ENCODE measurements at regions not wholly inside any gene's neighbourhood (a gene's known extent, or its start where the extent isn't known, plus 50 kb on each side); places are given as distances from the start of the nearest gene placed in this dataset.

DNA sequence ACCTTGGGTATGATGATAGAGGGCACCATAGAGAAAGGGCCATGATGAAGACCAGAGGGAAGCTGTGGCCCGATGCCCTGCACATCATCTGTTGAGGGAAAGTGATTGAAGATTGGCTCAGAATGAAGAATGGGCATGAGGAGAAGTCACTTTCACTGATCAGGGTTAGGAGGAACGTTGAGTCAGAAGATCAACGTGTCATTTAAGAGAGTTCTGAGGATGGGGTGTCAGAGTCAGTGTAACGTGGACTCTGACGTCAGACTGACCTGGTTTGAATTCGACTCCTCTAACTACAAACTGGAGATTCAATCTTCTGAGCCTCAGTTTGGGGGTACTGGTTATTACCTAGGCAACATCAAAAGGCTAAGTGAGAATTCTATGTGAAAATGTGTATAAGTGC lies 352.6 kb downstream of the DDX10 start:
- DNase-seq (ENCODE audit: extremely low read depth, low read depth), result no peak

DNA sequence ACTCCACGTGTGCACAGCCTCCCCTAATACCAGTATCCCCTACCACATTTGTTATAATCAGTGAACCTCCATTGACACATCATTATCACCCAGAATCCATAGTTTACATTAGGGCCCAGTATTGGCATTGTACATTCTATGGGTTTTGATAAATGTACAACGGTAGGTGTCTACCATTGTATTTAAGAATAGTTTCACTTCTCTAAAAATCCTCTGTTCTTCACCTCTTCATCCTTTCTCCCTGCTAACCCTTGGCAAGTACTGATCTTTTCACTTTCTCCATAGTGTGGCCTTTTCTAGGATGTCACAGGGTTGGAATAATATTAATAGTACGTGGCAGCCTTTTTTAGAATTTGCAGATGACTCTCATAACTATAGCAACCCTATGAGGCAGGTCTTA lies 353.8 kb downstream of the DDX10 start:
- TF ChIP-seq, protein P1, sequence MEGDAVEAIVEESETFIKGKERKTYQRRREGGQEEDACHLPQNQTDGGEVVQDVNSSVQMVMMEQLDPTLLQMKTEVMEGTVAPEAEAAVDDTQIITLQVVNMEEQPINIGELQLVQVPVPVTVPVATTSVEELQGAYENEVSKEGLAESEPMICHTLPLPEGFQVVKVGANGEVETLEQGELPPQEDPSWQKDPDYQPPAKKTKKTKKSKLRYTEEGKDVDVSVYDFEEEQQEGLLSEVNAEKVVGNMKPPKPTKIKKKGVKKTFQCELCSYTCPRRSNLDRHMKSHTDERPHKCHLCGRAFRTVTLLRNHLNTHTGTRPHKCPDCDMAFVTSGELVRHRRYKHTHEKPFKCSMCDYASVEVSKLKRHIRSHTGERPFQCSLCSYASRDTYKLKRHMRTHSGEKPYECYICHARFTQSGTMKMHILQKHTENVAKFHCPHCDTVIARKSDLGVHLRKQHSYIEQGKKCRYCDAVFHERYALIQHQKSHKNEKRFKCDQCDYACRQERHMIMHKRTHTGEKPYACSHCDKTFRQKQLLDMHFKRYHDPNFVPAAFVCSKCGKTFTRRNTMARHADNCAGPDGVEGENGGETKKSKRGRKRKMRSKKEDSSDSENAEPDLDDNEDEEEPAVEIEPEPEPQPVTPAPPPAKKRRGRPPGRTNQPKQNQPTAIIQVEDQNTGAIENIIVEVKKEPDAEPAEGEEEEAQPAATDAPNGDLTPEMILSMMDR (IDR thresholded peaks at IDR 0.05; ENCODE audit: low read depth, low read length), result no peak
- DNase-seq (ENCODE audit: extremely low read depth, low read depth), result no peak

More for the DNA sequence above, 352.6 kb downstream of the DDX10 start:
- TF ChIP-seq, protein P1 (IDR thresholded peaks at IDR 0.05; ENCODE audit: low read depth, low read length), result no peak

DNA sequence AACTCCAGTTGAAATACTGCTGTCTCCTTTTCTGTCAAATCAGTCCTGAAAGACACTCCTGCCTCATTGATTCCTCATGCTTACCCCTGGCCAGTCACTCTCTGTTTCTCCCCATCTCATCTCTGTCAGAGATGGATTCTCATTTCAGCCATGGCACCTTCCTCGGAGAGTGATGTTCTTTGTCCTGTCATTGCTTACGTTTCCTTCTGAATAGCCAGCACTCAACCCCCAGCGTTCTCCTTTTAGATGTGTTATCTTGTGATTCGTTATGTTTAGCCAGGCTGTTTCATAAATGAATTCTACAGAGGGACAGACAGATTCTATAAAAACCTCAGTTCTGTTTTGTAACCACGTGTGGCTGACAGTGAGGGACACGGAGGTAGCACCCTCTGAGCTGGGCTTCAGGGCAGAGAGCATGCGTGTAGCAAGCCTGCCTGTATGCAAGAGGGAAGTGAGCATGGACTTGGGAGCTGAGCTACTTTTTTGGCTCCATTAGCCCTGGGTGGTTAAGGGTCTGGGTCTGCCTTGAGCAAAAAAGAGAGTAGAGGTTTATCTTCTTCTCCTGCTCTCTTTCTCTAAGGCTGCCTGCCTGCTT lies 354.6 kb downstream of the DDX10 start:
- no peak for DNase-seq (ENCODE audit: extremely low read depth, low read depth)
- TF ChIP-seq, protein P1 (IDR thresholded peaks at IDR 0.05; ENCODE audit: low read depth, low read length), result no peak

DNA sequence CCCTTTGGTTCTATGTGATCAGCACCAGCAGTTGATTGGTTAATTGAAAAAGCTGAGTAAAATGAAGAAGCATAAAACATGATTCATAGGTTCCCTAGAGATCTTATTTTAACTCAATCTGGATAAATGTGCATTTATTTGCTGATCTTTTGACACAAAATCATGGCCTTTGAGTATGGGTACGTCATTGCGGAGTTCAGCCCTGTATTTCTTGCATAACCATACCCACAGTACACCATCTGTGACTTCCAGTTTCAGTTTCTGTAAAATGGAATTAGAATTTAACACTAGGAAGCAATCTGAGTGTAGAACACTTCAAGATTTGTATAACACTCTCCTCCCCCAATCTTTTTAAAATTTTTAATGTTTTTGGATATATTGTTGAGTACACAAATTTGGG lies 358.2 kb downstream of the DDX10 start:
- DNase-seq (ENCODE audit: extremely low read depth, low read depth), result no peak
- TF ChIP-seq, protein P1 (IDR thresholded peaks at IDR 0.05; ENCODE audit: low read depth, low read length), result no peak

DNA sequence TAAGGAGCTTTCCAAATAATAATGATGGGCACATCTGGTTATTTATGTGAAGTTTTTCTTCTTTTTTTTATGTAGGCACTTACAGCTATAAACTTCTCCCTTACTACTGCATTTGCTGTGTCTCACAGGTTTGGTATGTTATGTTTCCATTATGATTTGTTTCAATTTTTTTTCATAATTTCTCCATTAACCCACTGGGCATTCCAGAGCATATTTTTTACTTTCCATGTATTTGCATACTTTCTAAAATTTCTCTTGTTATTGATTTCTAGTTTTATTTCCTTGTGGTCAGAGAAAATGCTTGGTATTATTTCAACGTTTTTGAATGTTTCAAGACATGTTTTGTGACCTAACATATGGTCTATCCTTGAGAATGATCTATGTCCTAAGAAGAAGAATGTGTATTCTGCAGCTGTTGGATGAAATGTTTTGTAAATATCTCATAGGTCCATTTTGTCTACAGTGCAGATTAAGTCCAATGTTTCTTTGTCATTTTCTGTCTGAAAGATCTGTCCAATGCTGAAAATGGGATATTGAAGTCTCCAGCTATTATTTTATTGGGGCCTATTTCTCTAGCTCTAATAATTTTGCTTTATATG lies 362.1 kb downstream of the DDX10 start:
- no peak for DNase-seq (ENCODE audit: extremely low read depth, low read depth)
- TF ChIP-seq, protein P1 (IDR thresholded peaks at IDR 0.05; ENCODE audit: low read depth, low read length), result no peak

DNA sequence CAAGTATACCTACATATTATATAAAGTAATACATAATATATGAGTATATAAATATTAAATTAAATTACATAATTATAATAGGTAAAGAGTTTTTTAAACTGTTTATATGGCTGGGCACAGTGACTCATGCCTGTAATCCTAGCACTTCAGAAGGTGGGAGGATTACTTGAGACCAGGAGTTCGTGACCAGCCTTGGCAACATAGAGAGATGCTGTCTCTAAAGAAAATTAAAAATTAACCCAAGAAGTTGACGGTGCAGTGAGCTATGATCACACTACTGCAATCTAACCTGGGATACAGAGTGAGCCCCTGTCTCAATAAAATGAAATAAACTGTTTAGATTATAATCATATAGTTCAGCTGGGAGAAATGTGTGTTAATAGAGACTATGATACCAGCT lies 363.0 kb downstream of the DDX10 start:
- TF ChIP-seq, protein P1 (IDR thresholded peaks at IDR 0.05; ENCODE audit: low read depth, low read length), result no peak
- no peak for DNase-seq (ENCODE audit: extremely low read depth, low read depth)

DNA sequence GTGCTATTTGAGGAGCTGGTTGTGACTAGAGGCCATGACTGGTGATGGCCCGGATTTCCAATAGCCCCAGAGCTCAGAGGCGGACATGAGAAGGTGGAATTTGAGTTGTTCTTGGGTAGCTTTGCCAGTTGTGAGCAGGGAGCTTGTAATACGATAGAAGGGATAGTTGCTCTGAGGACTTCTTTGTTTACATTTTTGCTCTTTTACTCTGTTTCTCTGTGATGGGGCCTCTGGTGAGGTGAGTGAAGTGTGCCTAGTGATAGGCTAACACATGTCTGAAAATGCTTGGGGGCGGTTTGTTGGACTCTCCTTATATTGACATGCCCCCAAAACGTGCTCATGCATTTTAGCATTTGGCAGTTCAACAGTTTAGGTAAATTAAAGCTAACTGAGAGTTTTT lies 365.1 kb downstream of the DDX10 start:
- TF ChIP-seq, protein P1 (IDR thresholded peaks at IDR 0.05; ENCODE audit: low read depth, low read length), result no peak
- no peak for DNase-seq (ENCODE audit: extremely low read depth, low read depth)
